Keratinocyte (primary cell): ENCODE measurements at regions not wholly inside any gene's neighbourhood (a gene's known extent, or its start where the extent isn't known, plus 50 kb on each side); places are given as distances from the start of the nearest gene placed in this dataset.

Experiments
- DNase-seq: peaks from one replicate; pipeline ENCODE4 v3.0.0-alpha.2; 2011; ENCODE audit warnings: low read depth, missing footprints, low spot score
- FAIRE-seq: peaks from 2 replicates; lab custom pipeline; 2011; peaks lifted over from hg19 to GRCh38; lab: Jason Lieb, UNC
- H2AFZ ChIP-seq: 2 replicates; pipeline ENCODE4 v1.6.0; 2012; ENCODE audit warnings: low read length, control low read depth, inconsistent platforms; ENCODE audit not compliant: control insufficient read depth
- H3K27ac ChIP-seq: 2 replicates; pipeline ENCODE4 v1.5.1; 2011; ENCODE audit warnings: low read length; ENCODE audit not compliant: control insufficient read depth, insufficient read depth
- H3K27me3 ChIP-seq: 3 replicates; pipeline ENCODE4 v1.6.0; 2011; ENCODE audit warnings: low read length; ENCODE audit not compliant: control insufficient read depth, insufficient read depth; ENCODE audit errors: extremely low read depth
- H3K36me3 ChIP-seq, 2 experiments: 2 replicates in 1 of 2; 3 replicates in 1 of 2; pipeline ENCODE4 v1.5.1; 2011; ENCODE audit warnings: low read length in 2 of 2, mild to moderate bottlenecking in 1 of 2; ENCODE audit not compliant: control insufficient read depth in 2 of 2, insufficient read depth in 2 of 2; ENCODE audit errors: extremely low read depth in 1 of 2
- H3K4me1 ChIP-seq: 3 replicates; pipeline ENCODE4 v1.5.1; 2011; ENCODE audit warnings: low read length; ENCODE audit not compliant: control insufficient read depth, insufficient read depth; ENCODE audit errors: extremely low read depth
- H3K4me2 ChIP-seq: 3 replicates; pipeline ENCODE4 v1.6.0; 2011; ENCODE audit warnings: low read depth, low read length; ENCODE audit not compliant: control insufficient read depth, insufficient read depth; ENCODE audit errors: extremely low read depth
- H3K4me3 ChIP-seq, 3 experiments: fragments of 200-600 bp in 1 of 3; sonication (generic) in 1 of 3; 2 replicates in 2 of 3; 3 replicates in 1 of 3; pipeline ENCODE4 v1.5.1; 2011 to 2016; ENCODE audit warnings: low read length in 3 of 3, mild to moderate bottlenecking in 3 of 3, control low read depth in 2 of 3, inconsistent platforms in 1 of 3, low read depth in 1 of 3, mixed read lengths in 1 of 3, mixed run types in 1 of 3, moderate library complexity in 1 of 3; ENCODE audit not compliant: control insufficient read depth in 2 of 3, insufficient read depth in 2 of 3; ENCODE audit errors: extremely low read depth in 1 of 3
- H3K79me2 ChIP-seq: 2 replicates; pipeline ENCODE4 v1.6.0; 2012; ENCODE audit warnings: low read length; ENCODE audit not compliant: control insufficient read depth, insufficient read depth
- H3K9ac ChIP-seq: 3 replicates; pipeline ENCODE4 v1.6.0; 2011; ENCODE audit warnings: low read length; ENCODE audit not compliant: control insufficient read depth, insufficient read depth; ENCODE audit errors: extremely low read depth
- H3K9me1 ChIP-seq: 3 replicates; pipeline ENCODE4 v1.6.0; 2011; ENCODE audit warnings: low read length; ENCODE audit not compliant: control insufficient read depth, insufficient read depth; ENCODE audit errors: extremely low read depth
- H3K9me3 ChIP-seq: 2 replicates; pipeline ENCODE4 v1.5.1; 2012; ENCODE audit warnings: low read depth, low read length; ENCODE audit not compliant: control insufficient read depth
- H4K20me1 ChIP-seq: 3 replicates; pipeline ENCODE4 v1.6.0; 2011; ENCODE audit warnings: low read length; ENCODE audit not compliant: control insufficient read depth, insufficient read depth; ENCODE audit errors: extremely low read depth
- EZH2 ChIP-seq: IDR thresholded peaks from one replicate; pipeline ENCODE4 v1.6.1; 2012; ENCODE audit warnings: inconsistent platforms, mild to moderate bottlenecking, low read length, moderate library complexity
- dilution Hi-C: fragments of 300-500 bp; cut with MboI; formaldehyde crosslinking; loops from one replicate; pipeline ENCODE4 v1.7.0; 2020; ENCODE audit warnings: low sequenced_read_pairs; ENCODE audit not compliant: extremely low pct_ligation_motif_present
- TF ChIP-seq, protein P1 (sequence below), 3 experiments: IDR thresholded peaks in 1 of 3; conservative IDR thresholded peaks in 1 of 3; optimal IDR thresholded peaks in 1 of 3; 2 replicates in 2 of 3; 3 replicates in 1 of 3; pipeline versions ENCODE3 to v1.5.1; 2011; ENCODE audit warnings: low read length in 3 of 3, mild to moderate bottlenecking in 3 of 3, moderate library complexity in 2 of 3, control low read depth in 1 of 3, inconsistent platforms in 1 of 3; ENCODE audit not compliant: insufficient read depth in 2 of 3; ENCODE audit errors: extremely low read depth in 1 of 3

DNA sequence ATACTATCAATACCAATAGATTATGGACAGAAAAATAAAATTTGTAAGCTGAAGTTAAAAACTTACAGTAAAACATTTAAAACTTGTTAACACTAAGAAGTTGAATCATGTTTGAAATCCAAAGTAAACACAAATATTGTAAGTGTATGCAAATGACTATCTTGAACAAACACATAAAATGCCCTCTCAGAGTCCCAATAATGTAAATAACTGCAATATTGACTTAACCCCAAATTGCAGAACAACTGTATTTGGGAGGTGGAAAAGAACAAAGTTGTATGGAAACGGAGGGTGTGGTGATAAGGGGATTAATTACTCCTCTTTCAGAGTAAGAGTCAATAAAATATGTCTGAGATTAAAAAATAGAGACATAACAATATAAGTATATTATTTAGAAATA, 140.0 kb upstream of the NOL4 start:
- Histone ChIP-seq H4K20me1 (no peaks in the 10 kb centered on the region), H3K27me3 (no peaks in the 10 kb centered on the region), H3K9me1 (no peaks in the 10 kb centered on the region), H3K27ac (no peak overlapping the region), H3K4me2 (no peak overlapping the region), H2AFZ (no peak overlapping the region), H3K9ac (no peak overlapping the region), H3K4me3 (no peak overlapping the region), H3K9me3 (no peaks in the 10 kb centered on the region), H3K79me2 (no peaks in the 10 kb centered on the region), H3K4me1 (no peaks in the 10 kb centered on the region), H3K36me3 (no peaks in the 10 kb centered on the region)
- TF ChIP-seq EZH2: no peak
- TF ChIP-seq, protein P1, sequence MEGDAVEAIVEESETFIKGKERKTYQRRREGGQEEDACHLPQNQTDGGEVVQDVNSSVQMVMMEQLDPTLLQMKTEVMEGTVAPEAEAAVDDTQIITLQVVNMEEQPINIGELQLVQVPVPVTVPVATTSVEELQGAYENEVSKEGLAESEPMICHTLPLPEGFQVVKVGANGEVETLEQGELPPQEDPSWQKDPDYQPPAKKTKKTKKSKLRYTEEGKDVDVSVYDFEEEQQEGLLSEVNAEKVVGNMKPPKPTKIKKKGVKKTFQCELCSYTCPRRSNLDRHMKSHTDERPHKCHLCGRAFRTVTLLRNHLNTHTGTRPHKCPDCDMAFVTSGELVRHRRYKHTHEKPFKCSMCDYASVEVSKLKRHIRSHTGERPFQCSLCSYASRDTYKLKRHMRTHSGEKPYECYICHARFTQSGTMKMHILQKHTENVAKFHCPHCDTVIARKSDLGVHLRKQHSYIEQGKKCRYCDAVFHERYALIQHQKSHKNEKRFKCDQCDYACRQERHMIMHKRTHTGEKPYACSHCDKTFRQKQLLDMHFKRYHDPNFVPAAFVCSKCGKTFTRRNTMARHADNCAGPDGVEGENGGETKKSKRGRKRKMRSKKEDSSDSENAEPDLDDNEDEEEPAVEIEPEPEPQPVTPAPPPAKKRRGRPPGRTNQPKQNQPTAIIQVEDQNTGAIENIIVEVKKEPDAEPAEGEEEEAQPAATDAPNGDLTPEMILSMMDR (optimal IDR thresholded peaks at IDR 0.05 in 1 of 3, IDR thresholded peaks at IDR 0.05 in 1 of 3, conservative IDR thresholded peaks at IDR 0.05 in 1 of 3; ENCODE audit: extremely low read depth in 1 of 3, insufficient read depth in 2 of 3, low read length in 3 of 3): no peak
- dilution Hi-C loops: no loop called here
- FAIRE-seq (no peak), DNase-seq (no peak)

DNA sequence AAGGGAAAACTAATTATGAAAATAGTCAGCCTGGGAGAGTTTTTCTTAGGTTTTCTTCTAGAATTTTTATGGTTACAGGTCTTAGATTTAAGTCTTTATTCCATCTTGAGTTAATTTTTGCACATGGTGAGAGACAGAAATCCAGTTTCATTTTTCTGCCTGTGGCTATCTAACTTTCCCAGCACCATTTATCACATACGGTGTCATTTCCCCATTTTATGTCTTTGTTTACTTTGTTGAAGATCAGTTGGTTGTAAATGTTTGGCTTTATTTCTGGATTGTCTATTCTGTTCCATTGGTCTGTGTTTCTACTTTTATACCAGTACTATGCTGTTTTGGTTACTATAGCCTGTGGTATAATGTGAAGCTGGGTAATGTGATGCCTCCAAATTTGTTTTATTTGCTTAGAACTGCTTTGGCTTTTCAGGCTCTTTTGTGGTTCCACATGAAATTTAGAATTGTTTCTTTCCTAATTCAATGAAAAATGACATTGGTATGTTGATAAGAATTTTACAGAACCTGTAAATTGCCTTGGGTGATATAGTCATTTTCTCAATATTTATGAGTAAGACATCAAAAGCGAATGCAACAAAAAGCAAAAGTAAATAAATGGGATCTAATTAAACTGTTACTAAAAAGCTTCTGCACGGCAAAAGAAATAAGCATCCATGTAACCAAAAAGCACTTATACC, 146.1 kb upstream of the NOL4 start:
- dilution Hi-C loops: no loop called here
- Histone ChIP-seq H3K9ac (no peak overlapping the region), H2AFZ (no peak overlapping the region), H3K9me3 (no peaks in the 10 kb centered on the region), H3K4me1 (no peaks in the 10 kb centered on the region), H3K36me3 (no peaks in the 10 kb centered on the region), H3K27ac (no peak overlapping the region), H3K79me2 (no peaks in the 10 kb centered on the region), H3K9me1 (no peaks in the 10 kb centered on the region), H3K27me3 (no peaks in the 10 kb centered on the region), H4K20me1 (no peaks in the 10 kb centered on the region), H3K4me3 (no peak overlapping the region), H3K4me2 (no peak overlapping the region)
- FAIRE-seq (no peak), DNase-seq (no peak)
- no peak for TF ChIP-seq EZH2
- TF ChIP-seq, protein P1 (optimal IDR thresholded peaks at IDR 0.05 in 1 of 3, IDR thresholded peaks at IDR 0.05 in 1 of 3, conservative IDR thresholded peaks at IDR 0.05 in 1 of 3; ENCODE audit: extremely low read depth in 1 of 3, insufficient read depth in 2 of 3, low read length in 3 of 3): no peak
